AG09309 (cell line): ENCODE measurements at regions not wholly inside any gene's neighbourhood (a gene's known extent, or its start where the extent isn't known, plus 50 kb on each side); places are given as distances from the start of the nearest gene placed in this dataset.

Experiments
- DNase-seq: peaks from one replicate; pipeline ENCODE4 v3.0.0-alpha.2; 2010; ENCODE audit warnings: low read depth
- H3K4me3 ChIP-seq: 2 replicates; pipeline ENCODE4 v1.5.1; 2011; ENCODE audit warnings: mild to moderate bottlenecking, low read depth, low read length, moderate library complexity; ENCODE audit not compliant: control insufficient read depth
- TF ChIP-seq, protein P1 (sequence below): IDR thresholded peaks from 2 replicates; pipeline ENCODE4 v1.5.1; 2011; ENCODE audit warnings: mild to moderate bottlenecking, low read depth, low read length, inconsistent platforms; ENCODE audit not compliant: insufficient read depth, control insufficient read depth; ENCODE audit errors: missing control alignments

- TF ChIP-seq, protein P1, sequence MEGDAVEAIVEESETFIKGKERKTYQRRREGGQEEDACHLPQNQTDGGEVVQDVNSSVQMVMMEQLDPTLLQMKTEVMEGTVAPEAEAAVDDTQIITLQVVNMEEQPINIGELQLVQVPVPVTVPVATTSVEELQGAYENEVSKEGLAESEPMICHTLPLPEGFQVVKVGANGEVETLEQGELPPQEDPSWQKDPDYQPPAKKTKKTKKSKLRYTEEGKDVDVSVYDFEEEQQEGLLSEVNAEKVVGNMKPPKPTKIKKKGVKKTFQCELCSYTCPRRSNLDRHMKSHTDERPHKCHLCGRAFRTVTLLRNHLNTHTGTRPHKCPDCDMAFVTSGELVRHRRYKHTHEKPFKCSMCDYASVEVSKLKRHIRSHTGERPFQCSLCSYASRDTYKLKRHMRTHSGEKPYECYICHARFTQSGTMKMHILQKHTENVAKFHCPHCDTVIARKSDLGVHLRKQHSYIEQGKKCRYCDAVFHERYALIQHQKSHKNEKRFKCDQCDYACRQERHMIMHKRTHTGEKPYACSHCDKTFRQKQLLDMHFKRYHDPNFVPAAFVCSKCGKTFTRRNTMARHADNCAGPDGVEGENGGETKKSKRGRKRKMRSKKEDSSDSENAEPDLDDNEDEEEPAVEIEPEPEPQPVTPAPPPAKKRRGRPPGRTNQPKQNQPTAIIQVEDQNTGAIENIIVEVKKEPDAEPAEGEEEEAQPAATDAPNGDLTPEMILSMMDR: no peak
- DNase-seq: no peak
- no peak overlapping the region for H3K4me3 ChIP-seq
Measured at GRCh38 chr6:168778201-168778600, 337.2 kb downstream of the SMOC2 start.

GRCh38 chr6:168774381-168774780 lies 333.4 kb downstream of the SMOC2 start:
- no peak for DNase-seq
- TF ChIP-seq, protein P1: no peak

DNA sequence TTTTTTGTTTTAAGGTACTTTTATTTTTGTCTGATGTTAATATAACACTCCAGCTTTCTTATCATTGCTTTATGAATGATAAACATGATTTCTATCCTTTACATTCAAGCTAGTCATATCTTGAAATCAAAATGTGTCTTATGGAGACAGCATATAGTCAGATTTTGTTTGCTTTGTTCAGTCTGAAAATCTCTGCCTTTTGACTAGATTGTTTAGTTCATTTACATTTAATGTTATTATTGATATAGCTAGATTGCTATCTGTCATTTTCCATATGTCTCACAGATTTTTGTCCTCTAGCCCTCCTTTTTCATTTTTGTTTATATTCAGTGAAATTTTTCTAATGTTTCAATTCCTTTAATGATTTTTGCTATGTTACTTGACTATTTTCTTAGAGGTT lies 332.8 kb downstream of the SMOC2 start:
- no peak overlapping the region for H3K4me3 ChIP-seq
- TF ChIP-seq, protein P1: no peak
- no peak for DNase-seq

More at GRCh38 chr6:168774381-168774780, 333.4 kb downstream of the SMOC2 start:
- no peak overlapping the region for H3K4me3 ChIP-seq

- TF ChIP-seq, protein P1: no peak
- no peak overlapping the region for H3K4me3 ChIP-seq
Measured at GRCh38 chr6:168765752-168766151, 324.8 kb downstream of the SMOC2 start.

DNA sequence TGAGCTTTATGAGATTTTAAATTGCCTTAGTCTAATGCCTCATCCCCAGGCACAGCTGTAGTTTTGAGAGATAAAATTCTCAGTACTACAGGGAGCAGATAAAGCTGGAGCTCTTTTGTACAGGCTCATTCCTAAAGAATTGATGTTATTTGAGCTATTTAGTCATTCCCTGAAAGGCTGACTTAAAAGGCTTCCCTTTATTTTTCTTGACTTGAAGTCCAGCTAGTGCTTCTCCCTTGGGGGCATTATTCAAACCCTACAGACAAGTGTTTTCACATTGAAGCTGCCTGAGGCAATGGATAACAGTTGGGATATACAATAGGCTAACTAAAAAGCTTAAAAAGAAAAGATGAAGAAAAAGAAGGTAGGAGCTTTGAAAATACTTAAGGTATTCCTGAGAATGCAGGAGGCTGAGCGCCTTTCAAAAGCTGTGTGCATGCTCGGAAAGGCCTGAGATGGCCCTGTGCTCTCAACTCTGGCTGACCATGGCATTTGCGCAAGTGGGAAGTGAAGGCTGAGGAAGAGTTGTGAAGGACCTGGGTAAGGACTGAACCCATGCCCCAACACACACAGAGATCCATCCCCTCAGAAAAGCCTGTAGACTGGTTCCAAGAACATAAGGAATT lies 315.1 kb downstream of the SMOC2 start:
- TF ChIP-seq, protein P1: no peak
- no peak for DNase-seq
- H3K4me3 ChIP-seq: no peak overlapping the region

More at GRCh38 chr6:168765752-168766151, 324.8 kb downstream of the SMOC2 start:
- DNase-seq: no peak

DNA sequence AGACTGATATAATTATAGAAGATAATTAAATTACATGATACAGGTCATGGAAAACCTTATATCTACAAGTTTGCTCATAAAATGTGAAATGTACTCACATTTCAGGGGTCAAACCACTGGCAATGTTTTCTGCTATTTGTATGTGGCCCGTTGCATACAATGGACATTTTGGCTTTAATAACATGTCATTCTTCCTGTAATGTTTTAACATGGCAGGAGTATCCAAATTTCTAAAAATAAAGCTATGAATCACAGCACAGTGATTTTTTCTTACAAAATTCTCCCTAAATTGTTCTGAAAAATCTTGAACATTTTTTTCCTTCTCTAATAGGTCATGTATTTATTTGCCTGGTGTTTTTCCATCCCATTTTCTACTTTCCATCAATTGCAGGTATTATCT lies 305.7 kb downstream of the SMOC2 start:
- no peak overlapping the region for H3K4me3 ChIP-seq

DNA sequence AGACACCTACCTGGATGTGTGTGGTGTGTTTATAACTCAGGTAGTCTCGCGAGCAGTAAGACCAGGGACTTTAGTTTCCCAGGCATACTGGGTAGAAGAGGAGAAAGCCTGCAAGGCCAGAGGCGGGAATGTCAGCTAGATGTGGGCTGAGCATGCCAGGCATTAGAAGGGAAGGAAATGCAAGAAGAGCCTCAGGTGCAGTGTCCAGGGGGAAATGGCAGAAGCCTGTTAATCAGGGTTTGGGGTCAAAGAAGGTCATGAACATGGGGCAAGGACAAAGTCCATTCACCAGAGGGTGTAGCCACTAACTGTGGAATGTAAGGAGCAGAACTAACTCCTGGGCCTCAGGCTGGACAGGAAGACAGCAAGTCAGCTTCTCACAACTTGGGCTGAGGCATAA lies 305.0 kb downstream of the SMOC2 start:
- H3K4me3 ChIP-seq: no peak overlapping the region
- TF ChIP-seq, protein P1: no peak
- no peak for DNase-seq

More for the DNA sequence above, 305.7 kb downstream of the SMOC2 start:
- DNase-seq: no peak
- TF ChIP-seq, protein P1: no peak
